WERI-Rb-1 (cell line): ENCODE measurements at regions not wholly inside any gene's neighbourhood (a gene's known extent, or its start where the extent isn't known, plus 50 kb on each side); places are given as distances from the start of the nearest gene placed in this dataset.

ENCODE experiments used
- DNase-seq: peaks from one replicate; pipeline ENCODE4 v3.0.0-alpha.2; 2020
- H3K27ac ChIP-seq: fragments of 250-450 bp; sonication (Bioruptor Pico); 2 replicates; pipeline ENCODE4 v1.5.1; 2020; ENCODE audit warnings: mild to moderate bottlenecking, moderate library complexity
- H3K27me3 ChIP-seq: fragments of 250-450 bp; sonication (Bioruptor Pico); 2 replicates; pipeline ENCODE4 v1.5.1; 2021; ENCODE audit warnings: mild to moderate bottlenecking, low read depth, moderate library complexity; ENCODE audit not compliant: insufficient read depth, severe bottlenecking
- H3K36me3 ChIP-seq: fragments of 250-450 bp; sonication (Bioruptor Pico); 2 replicates; pipeline ENCODE4 v1.5.1; 2020; ENCODE audit warnings: mild to moderate bottlenecking, moderate library complexity
- H3K4me3 ChIP-seq: 2 replicates; pipeline ENCODE4 v1.5.1; 2011; ENCODE audit warnings: low read depth, mild to moderate bottlenecking, control low read depth, low read length
- H3K9me3 ChIP-seq: fragments of 250-450 bp; sonication (Bioruptor Pico); 2 replicates; pipeline ENCODE4 v1.5.1; 2021; ENCODE audit warnings: mild to moderate bottlenecking, moderate library complexity; ENCODE audit not compliant: severe bottlenecking
- CTCF ChIP-seq: IDR thresholded peaks from 2 replicates; pipeline ENCODE4 v1.5.1; 2011; ENCODE audit warnings: low read depth, mild to moderate bottlenecking, control low read depth, inconsistent platforms, low read length

DNA sequence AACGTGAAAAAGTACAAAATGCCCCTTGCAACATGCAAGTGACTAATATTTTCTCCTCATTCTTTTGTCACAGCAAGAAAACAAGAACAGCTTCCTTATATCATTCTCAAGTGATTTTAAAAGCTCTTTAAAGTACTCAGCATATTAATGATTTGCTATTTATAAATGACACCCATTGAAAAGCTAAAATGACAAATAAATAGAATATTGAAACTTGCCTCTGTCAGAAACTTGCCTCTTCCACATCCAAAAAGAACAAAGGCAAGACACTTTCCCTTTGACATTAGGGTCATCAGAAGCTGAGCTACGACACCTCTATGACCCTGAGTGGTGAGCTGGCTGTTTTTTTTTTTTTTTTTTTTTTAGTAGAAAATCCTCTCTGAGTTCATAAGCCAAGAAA lies 339.6 kb upstream of the ITGA1 start:
- Histone ChIP-seq H3K27ac (no peak overlapping the region), H3K36me3 (no peaks in the 10 kb centered on the region), H3K9me3 (no peaks in the 10 kb centered on the region), H3K27me3 (no peaks in the 10 kb centered on the region), H3K4me3 (no peak overlapping the region)
- no peak for TF ChIP-seq CTCF
- DNase-seq: no peak

DNA sequence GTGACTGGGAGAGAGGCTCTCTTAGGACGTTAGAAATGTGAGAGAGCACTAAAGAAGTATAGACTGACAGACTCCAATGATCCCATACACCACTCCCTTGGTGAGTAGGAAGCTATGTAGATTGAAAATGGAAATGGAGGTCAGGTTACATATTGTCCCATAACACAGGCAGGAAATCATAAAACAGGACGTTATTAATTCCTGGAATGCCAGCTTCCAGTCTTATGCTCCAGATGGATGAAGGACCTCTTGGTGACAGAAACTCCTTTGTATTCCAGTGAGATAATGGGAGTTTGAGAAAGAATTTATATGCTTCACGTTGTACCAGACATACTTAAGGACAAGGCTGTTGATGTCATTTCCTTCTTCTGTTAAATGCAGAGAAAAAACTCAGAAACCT lies 338.2 kb upstream of the ITGA1 start:
- no peak for TF ChIP-seq CTCF
- no peaks in the 10 kb centered on the region for H3K36me3 ChIP-seq
- no peak for DNase-seq

GRCh38 chr5:52452098-52452497 lies 335.6 kb upstream of the ITGA1 start:
- no peaks in the 10 kb centered on the region for H3K27me3 ChIP-seq
- H3K9me3 ChIP-seq: no peaks in the 10 kb centered on the region
- DNase-seq: no peak
- no peak overlapping the region for H3K27ac ChIP-seq
- no peaks in the 10 kb centered on the region for H3K36me3 ChIP-seq
- no peak for TF ChIP-seq CTCF
- no peak overlapping the region for H3K4me3 ChIP-seq

More for the DNA sequence above, 338.2 kb upstream of the ITGA1 start:
- Histone ChIP-seq H3K4me3 (no peak overlapping the region), H3K27ac (no peak overlapping the region), H3K27me3 (no peaks in the 10 kb centered on the region), H3K9me3 (no peaks in the 10 kb centered on the region)

GRCh38 chr5:52453176-52453575 lies 334.5 kb upstream of the ITGA1 start:
- no peak for DNase-seq
- H3K36me3 ChIP-seq: no peaks in the 10 kb centered on the region
- H3K9me3 ChIP-seq: no peaks in the 10 kb centered on the region
- no peak overlapping the region for H3K4me3 ChIP-seq
- H3K27me3 ChIP-seq: no peaks in the 10 kb centered on the region
- no peak overlapping the region for H3K27ac ChIP-seq
- no peak for TF ChIP-seq CTCF

- Histone ChIP-seq H3K27ac (no peak overlapping the region), H3K36me3 (no peaks in the 10 kb centered on the region), H3K4me3 (no peak overlapping the region), H3K9me3 (no peaks in the 10 kb centered on the region), H3K27me3 (no peaks in the 10 kb centered on the region)
- no peak for TF ChIP-seq CTCF
- no peak for DNase-seq
Measured at GRCh38 chr5:52455920-52456319, 331.8 kb upstream of the ITGA1 start.

- H3K36me3 ChIP-seq: no peaks in the 10 kb centered on the region
- H3K4me3 ChIP-seq: no peak overlapping the region
- no peak for TF ChIP-seq CTCF
- no peak overlapping the region for H3K27ac ChIP-seq
- no peaks in the 10 kb centered on the region for H3K9me3 ChIP-seq
- no peak for DNase-seq
- no peaks in the 10 kb centered on the region for H3K27me3 ChIP-seq
Measured at GRCh38 chr5:52457810-52458209, 329.9 kb upstream of the ITGA1 start.
